HG03354 (cell line): ENCODE measurements at regions not wholly inside any gene's neighbourhood (a gene's known extent, or its start where the extent isn't known, plus 50 kb on each side); places are given as distances from the start of the nearest gene placed in this dataset.
"Not testable (repeated sequence)": the region's sequence is repeated elsewhere in the genome, so short reads cannot be mapped to it uniquely, and the experiment has no call there.

Source experiments
- ATAC-seq: cut with Tn5 transposase; IDR thresholded peaks from one replicate; pipeline ENCODE4 v1.9.1; 2021; ENCODE audit warnings: mild to moderate bottlenecking; ENCODE audit not compliant: unreplicated experiment, poor library complexity, severe bottlenecking

DNA sequence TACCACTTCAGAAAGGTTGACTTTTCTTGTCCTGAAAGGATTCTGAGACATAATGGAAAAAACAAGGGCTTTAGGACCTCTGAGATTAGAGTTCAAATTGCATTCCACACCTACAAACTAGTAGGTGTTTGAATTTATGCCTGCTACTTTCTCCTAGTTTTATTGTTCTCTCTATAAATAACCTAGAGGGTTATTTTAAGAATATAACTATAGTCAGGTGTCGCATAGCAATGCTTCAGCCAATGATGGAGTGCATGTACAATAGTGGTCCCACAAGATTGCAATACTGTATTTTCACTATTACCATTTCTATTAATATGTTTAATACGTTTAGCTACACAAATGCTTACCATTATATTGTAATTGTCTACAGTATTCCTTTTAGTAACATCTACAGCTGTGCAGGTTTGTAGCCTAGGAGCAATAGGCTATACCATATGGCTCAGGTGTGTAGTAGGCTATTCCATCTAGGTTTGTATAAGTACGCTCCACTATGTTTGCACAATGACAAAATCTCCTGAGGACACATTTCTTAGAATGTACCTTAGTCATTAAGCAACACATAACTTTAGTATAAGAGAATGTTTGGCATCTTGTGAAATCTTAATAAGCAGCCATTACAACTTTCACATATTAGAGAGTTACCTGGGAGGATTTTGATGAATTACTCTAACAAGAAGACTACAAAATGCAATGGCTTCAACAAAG, 1352.5 kb downstream of the ZPLD1 start:
- ATAC-seq, result no peak

DNA sequence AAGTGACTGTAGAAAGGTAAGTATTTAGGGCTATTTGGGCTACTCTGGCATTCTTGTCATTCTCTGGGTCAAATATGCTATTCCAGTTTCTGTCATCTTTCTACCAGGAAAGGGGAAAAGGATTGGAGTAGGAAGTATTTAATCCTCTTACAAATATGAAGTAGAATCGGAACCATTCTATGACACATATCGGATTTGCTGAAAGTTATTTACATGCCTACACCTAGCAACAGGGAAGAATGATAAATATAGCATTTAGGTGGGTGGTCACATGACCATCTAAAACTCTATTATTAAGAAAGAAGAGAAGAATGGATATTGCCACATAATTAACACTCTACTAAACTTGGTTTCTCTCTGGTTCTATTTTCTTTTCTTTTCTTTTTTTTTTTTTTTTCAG, 1353.1 kb downstream of the ZPLD1 start:
- ATAC-seq, result no peak

DNA sequence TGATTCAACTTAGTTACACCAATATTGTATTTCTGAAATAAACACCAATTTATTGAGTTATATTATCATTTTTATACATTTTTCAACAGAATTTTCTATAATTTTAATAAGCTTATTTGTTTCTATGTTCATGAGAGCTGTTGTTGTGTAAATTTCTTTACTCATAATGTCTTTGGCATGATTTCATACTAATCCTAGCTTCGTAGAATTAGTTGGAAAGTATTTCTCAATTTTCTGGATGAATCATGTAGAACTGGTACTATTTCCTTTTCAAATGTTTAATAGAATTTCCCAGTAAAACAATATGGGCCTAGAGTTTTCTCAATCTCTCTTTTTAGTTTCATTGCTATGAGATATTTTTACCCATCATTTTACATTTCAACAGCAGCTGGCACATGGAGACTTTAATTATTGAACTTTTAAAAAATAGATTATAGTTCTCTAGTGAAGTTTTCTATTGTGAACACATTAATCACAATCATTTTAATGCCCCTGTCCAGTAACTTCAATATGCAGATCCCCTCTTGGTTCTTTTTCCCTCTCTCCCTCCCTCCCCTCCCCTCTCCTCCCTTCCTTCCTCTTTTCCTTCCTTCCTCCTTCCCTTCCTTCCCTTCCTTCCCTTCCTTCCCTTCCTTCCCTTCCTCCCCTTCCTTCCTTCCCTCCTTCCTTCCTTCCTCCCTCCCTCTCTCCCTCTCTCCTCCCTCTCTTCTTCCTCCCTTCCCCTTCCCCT, 1357.1 kb downstream of the ZPLD1 start:
- ATAC-seq, result no peak

DNA sequence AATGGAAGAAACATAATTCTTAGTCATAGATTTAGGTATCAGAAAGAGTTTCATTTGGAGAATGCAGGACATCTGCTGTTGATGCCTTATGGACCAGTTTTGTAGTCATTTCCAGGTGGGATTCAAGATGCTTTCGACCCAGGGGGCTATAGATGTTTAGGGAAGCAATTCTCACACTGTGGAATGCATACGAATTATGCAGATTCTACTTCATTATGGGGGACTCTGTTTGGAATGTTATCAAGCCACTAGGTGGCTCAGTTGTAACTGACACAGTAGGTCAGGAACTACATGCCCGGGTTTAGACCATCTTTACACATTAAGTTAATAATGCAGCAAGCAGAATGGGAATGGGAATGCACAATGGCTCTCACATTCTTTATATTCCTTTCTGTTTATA, 1359.8 kb downstream of the ZPLD1 start:
- ATAC-seq, result no peak

DNA sequence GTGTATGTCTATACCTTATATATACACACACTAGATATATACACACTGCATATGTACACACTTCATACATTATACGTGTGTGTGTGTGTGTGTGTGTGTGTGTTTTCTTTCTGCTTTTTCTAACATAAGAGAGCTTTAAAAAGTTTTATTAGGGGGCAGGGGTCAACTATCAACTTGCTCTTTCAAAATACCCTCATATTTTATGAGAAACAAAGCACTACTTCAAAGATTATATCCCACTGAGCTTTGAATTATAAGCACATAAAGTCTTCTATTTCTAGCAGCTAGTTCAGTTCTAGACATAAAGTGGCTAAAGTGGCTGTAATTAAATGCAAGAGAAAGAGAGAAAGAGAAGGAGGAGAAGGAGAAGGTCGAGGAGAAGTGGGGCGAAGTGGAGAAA, 1361.3 kb downstream of the ZPLD1 start:
- ATAC-seq, result no peak

DNA sequence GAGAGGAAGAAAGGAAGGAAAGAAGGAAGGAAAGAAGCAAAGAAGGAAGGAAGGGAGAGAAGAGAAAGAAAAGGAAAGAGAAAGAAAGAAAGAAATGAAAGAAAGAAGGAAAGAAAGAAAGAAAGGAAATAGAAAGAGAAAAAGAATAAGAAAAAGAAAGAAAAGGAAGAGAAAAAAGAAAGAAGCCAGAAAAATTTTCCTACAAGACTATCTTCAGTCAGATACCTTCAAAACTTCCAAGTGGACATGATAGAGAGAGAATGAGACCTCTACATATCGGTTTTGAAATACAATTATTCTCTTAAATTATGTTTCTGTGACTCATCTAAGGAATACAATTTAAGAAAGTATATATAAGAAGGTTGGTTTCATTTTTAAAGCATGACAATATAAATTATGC, 1369.0 kb downstream of the ZPLD1 start:
- ATAC-seq, result no peak

DNA sequence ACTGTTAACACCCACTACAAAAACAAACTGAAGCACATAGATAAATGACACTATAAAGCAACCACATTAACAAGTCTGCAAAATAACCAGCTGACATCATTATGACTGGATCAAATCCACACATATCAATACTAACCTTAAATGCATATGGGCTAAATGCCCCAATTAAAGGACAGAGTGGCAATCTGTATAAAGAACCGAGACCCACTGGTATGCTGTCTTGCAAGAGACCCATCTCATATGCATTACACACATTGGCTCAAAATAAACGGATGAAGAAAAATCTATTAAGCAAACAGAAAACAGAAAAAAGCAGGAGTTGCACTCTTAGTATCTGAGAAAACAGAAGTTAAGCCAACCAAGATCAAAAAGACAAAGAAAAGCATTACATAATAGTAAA, 1375.4 kb downstream of the ZPLD1 start:
- no peak for ATAC-seq

DNA sequence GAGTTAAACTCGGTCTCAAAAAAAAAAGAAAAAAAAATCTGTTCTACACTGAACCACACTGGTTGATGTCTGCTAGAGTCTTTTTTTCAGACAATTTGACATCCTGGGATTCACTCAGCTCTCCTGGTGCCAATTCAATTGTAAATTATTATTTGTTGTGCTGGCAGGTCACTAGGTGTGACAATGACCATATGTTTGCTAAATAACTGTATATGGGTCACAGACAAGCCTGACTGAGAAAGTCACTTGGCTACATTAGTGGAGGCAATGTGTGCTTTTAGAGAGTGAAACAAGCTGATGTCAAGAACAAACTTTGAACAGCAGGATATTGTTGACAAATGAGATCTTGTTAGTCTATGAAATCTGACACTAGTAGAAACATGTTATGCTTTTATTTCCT, 1379.1 kb downstream of the ZPLD1 start:
- ATAC-seq, result no peak

DNA sequence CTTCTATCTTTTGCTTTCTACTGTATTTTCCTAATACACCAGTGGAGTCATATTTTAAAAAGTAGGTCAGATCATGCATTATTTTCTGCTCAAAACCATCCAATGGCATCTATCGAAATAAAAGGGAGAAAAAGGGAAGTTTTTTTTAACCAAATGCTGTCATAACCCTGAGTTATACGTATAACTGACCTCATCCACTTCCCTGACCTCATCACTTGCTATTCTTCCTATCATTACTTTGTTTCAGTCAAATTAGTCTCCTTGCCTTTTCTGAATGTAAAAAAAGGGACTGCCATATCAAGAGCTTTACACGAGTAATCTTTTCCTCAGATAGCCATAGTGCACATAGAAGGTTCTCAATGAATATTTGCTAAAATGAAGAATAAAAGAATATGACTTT, 1383.6 kb downstream of the ZPLD1 start:
- ATAC-seq, result no peak

DNA sequence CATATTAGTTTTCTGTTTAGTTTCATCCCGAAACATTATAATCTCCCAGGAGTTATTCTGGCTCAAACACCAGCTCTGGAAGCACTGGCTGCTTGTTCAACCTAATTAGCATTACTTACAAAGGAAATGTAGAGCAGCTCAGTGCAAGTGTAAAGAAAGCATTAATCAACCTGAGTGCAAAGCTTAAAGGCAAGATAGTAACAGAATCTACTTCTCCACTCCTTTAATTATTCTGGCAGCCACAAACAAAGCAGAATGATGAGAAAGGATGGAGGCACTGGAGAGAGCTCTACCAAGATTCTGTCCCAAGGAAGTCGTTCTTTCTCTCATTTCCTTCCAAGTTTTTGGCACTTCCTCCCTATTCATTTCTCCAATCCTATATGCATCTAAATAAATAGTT, 1384.0 kb downstream of the ZPLD1 start:
- no peak for ATAC-seq

DNA sequence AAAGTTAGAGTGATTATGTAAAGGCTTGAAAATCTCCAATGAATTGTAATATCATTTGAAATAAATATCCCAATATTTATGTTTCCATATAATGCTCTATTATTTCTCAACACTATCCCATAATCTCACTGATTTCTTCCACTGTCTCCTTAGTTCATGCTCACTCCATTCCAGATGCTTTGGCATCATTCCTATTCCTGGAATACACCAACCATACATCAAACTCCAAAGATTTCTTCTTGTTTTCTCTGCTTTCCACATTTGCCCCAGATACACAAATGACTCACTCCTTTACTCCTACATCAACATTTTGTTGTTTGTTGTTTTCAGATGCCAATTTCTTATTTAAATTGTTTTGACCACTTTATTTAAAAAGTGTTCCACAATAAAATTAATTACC, 1390.8 kb downstream of the ZPLD1 start:
- ATAC-seq, result no peak

DNA sequence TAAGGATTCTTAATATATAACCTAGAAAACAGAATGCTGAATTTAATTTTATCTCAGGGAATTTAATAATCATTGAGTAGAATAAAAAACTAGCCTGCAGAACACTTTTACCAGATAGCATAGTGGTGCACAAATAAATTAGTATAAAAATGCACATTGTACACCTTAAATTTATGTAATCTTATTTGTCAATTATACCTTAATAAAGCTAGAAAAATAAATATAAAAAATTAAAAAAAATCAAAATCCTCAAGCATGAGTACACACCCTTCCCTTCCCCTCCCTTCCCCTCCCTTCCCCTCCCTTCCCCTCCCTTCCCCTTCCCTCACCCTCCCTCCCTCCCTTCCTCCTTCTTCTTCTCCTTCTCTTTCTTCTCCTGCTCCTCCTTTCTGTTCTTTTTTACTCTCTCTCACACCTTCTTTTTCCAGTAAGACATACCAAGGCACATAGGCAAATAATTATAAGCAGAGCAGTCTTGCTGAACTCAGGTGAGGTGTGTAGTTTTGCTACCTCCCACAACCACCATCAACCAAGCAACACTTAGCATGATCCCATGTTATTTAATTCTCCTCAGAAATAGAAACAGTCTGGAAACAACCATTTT, 1395.0 kb downstream of the ZPLD1 start:
- no peak for ATAC-seq

DNA sequence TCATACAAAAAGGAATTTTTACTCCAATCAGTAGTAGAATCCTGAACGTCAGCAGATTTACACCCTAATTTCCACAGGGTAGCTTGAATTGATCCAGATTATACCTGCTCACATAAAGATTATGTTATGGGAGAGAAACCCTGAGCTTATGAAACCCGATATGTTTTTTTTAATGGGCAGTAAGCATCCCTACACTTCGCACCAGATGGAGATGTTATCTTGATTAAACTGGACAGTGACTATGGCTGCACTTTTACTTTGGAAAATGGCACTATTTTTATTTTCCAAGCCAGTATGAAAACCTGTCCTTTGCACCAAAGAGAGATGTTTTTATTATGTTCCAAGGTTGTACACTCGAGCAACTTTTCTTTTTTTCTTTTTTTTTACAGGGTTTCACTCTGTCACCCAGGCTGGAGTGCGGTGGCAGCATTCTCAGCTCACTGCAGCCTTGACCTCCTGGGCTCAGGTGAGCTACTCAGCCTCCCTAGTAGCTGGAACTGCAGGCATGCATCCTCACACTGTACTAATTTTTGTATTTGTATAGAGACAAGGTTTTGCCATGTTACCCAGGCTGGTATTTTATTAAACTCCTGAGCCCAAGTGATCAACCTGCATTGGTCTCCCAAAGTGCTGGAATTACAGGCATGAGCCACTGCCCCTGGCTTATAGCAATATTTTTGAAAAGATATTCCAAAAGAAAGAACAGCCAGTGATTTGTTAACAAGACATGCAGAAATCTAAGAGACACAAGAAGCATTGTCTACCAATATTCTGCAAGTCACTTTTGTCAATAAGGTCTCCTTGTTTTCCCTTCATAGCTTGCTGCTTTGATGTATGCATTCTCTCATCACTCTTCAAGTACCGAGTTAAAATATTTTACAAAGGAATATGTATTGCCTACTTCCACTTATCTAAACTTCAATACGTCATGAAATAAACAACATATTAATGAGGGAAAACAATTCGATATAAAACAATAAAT, 1412.6 kb downstream of the ZPLD1 start:
- ATAC-seq, result no peak

DNA sequence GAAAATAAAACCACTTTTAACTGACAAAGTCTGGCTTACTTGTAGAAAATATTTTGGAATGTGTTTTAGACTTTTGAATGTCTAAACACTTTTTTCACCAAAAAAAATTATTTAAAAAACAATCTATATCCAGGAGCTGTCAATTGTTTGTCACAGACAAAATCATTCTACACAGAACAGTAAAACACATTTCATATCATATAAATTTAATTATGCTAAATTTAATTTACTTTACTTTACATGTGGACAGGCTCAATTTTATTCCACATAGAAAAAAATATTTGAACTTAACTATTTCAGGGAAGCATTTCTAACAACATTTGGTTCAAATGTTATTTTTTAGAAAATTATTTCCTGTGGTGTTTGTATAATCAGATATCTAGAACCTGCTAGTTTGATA, 1417.0 kb downstream of the ZPLD1 start:
- ATAC-seq, result no peak

DNA sequence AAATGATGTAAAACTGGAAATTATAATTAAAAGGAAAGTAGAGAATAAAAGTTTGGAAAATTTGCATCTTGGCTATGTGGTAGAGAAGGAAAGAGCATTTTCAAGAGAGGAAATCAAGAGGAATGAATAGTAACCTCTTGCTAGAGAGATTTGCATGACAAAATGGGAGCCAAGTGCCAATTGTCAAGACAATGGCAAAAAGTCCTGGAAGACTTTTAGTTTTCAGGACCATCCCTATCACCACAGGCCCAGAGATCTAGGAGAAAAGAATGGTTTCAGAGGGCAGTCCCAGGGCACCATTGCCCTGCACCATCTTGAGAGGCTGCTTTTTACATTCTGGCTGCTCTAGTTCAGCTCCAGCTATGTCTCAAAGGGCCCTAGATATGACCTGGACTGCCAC, 1427.6 kb downstream of the ZPLD1 start:
- no peak for ATAC-seq

DNA sequence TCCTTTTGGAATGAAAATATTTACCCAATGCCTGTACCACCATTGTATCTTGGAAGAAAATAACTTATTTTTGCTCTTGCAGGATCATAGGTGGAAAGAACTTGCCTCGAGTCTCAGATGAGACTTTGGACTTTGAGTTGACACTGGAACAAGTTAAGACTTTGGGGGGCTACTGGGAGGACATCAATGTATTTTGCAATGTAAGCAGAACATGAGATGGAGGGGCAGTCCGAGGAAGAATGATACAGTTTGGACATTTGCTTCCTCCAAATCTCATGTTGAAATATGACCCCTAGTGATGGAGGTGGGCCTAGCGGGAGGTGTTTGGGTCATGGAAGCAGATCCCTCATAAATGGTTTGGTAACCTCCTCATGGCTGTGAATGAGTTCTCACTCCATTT, 1428.6 kb downstream of the ZPLD1 start:
- ATAC-seq, result no peak

DNA sequence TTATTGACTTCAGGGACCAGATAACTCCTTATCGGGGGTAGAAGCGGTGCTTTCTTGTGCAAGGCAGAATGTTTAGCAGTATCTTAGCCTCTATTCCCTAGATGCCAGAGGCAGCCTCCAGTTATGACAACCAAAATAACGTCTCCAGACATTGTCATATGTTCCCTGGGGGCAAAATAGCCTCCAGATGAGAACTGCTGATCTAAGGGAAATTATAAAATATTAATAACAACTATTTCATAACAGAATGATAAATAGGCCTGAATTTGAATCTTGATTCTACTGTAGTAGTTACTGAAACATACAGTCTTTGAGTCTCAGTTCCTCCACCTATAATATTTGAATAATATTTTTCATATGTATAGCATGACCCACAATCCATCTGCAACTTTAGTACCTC, 1431.3 kb downstream of the ZPLD1 start:
- no peak for ATAC-seq

DNA sequence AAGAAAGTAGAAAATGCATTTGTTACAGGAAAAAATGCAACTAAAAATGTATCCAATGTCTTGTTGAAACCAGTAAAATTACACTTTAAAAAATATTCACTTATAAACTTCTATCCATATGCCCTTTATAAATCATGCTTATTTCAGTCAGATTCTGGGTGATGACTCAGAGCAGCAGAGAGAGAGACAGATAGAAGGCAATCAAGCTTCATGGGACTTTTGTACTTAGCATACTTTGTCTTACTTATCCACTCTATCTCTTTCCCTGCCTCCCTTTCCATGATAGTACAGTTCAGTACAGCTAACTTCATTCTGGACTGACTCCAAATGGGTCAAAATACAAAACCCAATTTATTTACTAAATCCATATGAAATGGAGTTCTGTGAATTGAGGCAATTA, 1438.2 kb downstream of the ZPLD1 start:
- ATAC-seq, result no peak

DNA sequence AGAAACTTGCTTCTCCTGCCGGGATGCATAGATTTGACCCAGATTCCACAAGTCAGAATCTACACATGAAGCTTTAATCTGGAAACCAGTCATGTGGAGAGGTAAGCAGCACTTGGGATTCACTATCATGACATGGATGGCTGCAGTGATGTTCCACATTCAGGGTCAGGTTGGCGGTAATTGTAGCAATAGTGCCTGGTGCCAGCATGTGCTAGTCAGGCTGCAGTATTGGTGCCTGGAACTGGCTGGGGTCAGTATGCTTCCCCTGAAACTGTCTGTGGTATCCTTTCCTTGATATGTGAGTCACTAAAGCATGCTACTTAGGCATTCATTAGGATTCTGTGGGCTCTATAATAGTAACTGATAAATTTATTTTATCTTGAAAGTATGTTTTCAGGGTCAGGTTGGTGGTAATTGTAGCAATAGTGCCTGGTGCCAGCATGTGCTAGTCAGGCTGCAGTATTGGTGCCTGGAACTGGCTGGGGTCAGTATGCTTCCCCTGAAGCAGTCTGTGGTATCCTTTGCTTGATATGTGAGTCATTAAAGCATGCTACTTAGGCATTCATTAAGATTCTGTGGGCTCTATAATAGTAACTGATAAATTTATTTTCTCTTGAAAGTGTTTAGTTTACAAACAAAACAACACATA, 1439.2 kb downstream of the ZPLD1 start:
- ATAC-seq, result no peak

DNA sequence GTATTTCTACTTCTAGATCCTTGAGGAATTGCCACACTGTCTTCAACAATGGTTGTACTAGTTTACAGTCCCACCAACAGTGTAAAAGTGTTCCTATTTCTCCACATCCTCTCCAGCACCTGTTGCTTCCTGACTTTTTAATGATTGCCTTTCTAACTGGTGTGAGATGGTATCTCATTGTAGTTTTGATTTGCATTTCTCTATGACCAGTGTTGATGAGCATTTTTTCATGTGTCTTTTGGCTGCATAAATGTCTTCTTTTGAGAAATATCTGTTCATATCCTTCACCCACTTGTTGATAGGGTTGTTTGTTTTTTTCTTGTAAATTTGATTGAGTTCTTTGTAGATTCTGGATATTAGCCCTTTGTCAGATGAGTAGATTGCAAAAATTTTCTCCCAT, 1447.0 kb downstream of the ZPLD1 start:
- not testable (repeated sequence) for ATAC-seq
